GM12875 (cell line): ENCODE measurements at regions not wholly inside any gene's neighbourhood (a gene's known extent, or its start where the extent isn't known, plus 50 kb on each side); places are given as distances from the start of the nearest gene placed in this dataset.
"Not testable (repeated sequence)": the region's sequence is repeated elsewhere in the genome, so short reads cannot be mapped to it uniquely, and the experiment has no call there.

ENCODE experiments used
- H3K4me3 ChIP-seq: one replicate; pipeline ENCODE4 v1.5.1; 2011; ENCODE audit warnings: low read depth, low read length, control low read depth
- TF ChIP-seq, protein P1 (sequence below): IDR thresholded peaks from 2 replicates; pipeline ENCODE4 v1.5.1; 2011; ENCODE audit warnings: low read depth, mild to moderate bottlenecking, control low read depth, inconsistent platforms, low read length, moderate library complexity, borderline replicate concordance; ENCODE audit not compliant: insufficient read depth

DNA sequence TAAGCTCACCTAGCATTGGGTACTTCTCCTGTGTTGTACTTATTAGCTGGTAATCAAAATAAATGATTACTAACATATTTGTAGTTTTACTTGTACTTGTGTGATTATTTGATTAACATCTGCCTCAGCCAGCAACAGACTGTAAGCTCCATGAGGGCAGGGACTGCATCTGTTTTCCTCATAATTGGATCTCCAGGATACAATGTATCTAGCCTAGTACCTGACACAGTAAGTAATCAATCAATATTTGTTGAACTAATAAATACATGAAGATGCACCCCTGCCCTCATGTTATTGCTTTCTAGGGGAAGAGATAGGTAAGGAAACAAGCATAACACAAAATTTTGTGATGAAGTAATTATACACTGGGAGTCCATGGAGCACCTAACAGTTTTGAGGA, 101.5 kb downstream of the TENT5C start:
- no peak overlapping the region for H3K4me3 ChIP-seq
- TF ChIP-seq, protein P1, sequence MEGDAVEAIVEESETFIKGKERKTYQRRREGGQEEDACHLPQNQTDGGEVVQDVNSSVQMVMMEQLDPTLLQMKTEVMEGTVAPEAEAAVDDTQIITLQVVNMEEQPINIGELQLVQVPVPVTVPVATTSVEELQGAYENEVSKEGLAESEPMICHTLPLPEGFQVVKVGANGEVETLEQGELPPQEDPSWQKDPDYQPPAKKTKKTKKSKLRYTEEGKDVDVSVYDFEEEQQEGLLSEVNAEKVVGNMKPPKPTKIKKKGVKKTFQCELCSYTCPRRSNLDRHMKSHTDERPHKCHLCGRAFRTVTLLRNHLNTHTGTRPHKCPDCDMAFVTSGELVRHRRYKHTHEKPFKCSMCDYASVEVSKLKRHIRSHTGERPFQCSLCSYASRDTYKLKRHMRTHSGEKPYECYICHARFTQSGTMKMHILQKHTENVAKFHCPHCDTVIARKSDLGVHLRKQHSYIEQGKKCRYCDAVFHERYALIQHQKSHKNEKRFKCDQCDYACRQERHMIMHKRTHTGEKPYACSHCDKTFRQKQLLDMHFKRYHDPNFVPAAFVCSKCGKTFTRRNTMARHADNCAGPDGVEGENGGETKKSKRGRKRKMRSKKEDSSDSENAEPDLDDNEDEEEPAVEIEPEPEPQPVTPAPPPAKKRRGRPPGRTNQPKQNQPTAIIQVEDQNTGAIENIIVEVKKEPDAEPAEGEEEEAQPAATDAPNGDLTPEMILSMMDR = no peak

DNA sequence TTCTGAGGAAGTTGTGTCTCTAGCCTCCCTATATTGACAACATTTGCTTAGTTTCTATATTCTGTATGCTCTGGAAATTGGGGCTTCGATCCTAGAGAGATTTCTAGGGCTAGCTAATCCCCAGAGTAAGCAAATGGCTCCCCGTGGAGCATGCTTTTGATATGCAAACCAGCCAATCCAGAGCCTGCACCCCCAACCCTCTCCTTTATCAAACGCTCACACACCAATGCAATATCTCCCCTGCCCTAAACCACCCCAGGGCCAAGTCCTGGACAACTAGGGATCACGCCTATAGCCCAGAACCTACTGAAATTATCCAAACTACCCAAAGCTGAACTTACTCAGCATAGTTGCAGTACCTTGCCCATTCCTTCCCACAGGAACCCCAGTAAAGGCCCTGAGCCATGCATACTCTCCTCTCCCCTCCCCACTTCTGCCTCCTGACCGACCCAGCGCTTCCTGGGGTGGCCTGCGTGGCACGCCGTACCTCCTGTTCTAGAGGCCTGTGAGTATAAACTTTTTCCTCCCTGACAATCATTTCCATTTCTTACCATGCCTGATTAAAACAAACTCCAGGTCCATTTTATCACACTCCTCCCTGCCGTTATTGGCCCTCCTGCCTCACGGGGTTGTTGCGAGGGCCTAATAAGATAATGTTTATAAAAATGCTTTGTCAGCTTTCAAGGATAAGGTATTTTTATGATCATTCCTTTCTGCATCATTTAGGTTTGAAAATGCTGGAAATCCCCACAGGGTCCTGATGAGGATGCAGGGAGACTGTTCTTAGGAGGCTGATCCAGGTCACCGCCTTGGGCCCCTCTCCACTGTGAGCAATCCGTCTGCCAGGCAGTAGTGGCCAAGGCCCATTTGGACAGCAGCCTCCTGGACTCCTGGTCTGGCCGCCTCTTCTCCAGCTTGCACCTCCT, 102.7 kb downstream of the TENT5C start:
- no peak overlapping the region for H3K4me3 ChIP-seq
- TF ChIP-seq, protein P1 = no peak

DNA sequence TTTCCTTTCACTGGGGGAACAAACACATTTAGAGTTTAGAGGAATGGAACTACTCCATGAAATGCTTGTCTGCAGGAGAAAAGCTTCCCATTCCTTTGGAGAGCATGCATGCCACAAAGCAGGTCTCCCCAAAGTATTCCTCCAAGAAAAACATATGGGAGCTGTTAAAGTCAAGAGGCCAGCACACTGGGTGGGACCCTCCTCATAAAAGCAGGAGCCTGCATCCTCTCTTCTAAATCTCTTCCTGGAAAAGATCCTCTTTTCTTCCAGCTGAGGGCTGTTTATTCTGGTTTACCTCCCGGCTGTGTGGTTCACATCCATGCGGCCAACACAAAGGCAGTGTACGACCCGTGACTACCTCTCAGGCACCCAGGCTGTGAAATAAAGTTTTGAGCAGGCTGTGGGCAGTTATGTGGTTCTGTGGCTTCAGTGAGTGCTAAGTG, 103.4 kb downstream of the TENT5C start:
- H3K4me3 ChIP-seq = no peak overlapping the region
- TF ChIP-seq, protein P1 = no peak

DNA sequence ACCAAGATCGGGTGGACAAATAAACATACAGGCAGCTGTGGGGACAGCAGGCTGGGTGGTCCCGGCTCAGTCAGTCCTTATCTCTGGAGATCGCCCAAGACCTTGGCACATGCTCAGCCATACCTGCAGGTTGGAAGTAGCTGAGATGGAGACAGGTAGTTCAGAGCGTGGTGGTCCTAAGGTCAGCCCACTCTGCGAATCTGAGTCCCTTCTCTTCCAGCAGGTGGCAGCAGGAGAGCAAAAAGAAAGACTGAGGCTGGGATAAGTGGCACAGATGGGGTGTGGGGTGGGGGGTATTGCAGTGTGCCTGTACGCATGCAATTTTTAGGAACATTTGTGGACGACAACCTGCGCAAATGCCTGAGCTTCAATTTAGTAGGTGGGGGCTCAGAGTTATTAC, 104.9 kb downstream of the TENT5C start:
- H3K4me3 ChIP-seq = no peak overlapping the region
- TF ChIP-seq, protein P1 = peak; percentile 48; the same call in 1 of the 2 replicates

DNA sequence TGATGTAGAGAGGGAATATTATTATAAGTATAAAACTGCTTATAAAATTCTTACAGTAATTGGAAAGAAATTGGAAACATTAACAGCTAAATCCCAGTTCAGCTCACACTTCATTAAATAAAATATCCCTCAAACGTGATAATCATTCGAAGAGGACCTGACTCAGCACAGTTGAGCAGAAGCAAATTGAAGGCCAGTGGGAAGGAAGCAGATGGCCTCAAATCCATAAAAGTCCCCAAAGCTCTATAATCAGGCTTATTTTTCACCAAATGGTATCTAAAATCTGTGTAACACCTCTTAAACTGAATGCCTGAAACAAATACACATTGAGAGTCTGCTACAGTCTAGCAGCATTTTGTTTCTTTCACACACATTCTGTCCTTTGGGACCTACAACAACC, 106.8 kb downstream of the TENT5C start:
- no peak overlapping the region for H3K4me3 ChIP-seq
- TF ChIP-seq, protein P1 = no peak

DNA sequence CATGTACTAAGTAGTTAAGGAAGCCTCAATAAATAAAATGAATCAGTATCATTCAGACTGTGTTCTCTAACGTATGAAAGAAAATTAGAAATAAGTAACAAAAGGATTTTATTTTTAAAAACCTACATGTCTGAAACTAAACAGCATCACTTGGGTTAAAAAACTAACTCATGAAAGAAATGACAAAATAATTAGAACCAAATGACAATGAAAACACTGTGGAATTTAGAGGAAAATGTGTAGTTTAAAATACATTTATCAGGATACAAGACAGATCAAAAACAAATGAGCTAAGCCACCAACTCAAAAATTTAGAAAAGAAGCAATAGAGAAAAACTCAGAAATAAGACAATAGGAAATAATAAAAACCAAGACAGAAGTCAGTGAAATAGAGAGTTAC, 108.7 kb downstream of the TENT5C start:
- no peak overlapping the region for H3K4me3 ChIP-seq
- TF ChIP-seq, protein P1 = no peak

DNA sequence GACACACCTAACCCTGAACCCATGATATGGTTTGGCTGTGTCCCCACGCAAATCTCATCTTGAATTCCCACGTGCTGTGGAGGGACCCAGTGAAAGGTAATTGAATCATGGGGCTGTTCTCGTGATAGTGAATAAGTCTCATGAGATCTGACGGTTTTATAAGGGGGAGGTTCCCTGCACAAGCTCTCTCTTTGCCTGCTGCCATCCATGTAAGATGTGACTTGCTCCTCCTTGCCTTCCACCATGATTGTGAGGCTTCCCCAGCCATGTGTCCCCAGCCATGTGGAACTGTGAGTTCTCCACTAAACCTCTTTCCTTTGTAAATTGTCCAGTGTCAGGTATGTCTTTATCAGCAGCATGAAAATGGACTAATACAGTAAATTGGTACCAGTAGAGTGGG, 110.2 kb downstream of the TENT5C start:
- not testable (repeated sequence) for H3K4me3 ChIP-seq

DNA sequence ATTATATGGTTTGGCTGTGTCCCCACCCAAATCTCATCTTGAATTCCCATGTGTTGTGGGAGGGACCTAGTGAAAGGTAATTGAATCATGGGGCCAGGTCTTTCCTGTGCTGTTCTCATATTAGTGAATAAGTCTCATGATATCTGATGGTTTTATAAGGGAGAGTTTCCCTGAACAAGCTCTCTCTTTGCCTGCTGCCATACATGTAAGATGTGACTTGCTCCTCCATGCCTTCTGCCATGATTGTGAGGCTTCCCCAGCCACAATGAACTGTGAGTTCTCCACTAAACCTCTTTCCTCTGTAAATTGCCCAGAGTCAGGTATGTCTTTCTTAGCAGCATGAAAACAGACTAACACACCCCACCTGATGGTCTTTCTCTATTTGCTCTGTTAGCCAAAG, 112.1 kb downstream of the TENT5C start:
- H3K4me3 ChIP-seq = not testable (repeated sequence)

DNA sequence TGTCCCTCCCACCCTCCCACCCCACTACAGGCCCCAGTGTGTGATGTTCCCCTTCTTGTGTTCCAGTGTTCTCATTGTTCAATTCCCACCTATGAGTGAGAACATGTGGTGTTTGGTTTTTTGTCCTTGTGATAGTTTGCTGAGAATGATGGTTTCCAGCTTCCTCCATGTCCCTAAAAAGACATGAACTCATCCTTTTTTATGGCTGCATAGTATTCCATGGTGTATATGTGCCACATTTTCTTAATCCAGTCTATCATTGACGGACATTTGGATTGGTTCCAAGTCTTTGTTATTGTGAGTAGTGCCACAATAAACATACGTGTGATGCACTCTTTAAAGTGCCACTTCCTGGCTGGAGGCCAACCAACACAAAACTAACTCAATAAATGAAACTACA, 112.7 kb downstream of the TENT5C start:
- not testable (repeated sequence) for H3K4me3 ChIP-seq
